Esophagus muscularis mucosa (tissue), 4 donors: ENCODE measurements at regions not wholly inside any gene's neighbourhood (a gene's known extent, or its start where the extent isn't known, plus 50 kb on each side); places are given as distances from the start of the nearest gene placed in this dataset.
A peak's percentile ranks its signal among the peaks of the same experiment; 100 is the strongest.

Source experiments
- DNase-seq: peaks from one replicate; pipeline ENCODE4 v3.0.0-alpha.2; 2017; ENCODE audit errors: extremely low spot score
- H3K27ac ChIP-seq, 4 donors: fragments of 200-600 bp; sonication (generic); replicated peaks in 1 of 4; 1 replicate in 3 of 4; 2 replicates in 1 of 4; pipeline ENCODE4 v1.5.1; 2016 to 2019; ENCODE audit warnings: mild to moderate bottlenecking in 1 of 4
- H3K27me3 ChIP-seq, 4 donors: fragments of 200-600 bp; sonication (generic); one replicate each; pipeline versions ENCODE4 v1.5.1 to v1.6.0; 2016 to 2019
- H3K36me3 ChIP-seq, 4 donors: fragments of 200-600 bp; sonication (generic); one replicate each; pipeline ENCODE4 v1.5.1; 2016 to 2019
- H3K4me1 ChIP-seq, 4 donors: fragments of 200-600 bp; sonication (generic); one replicate each; pipeline ENCODE4 v1.5.1; 2016 to 2019
- H3K4me3 ChIP-seq, 4 donors: fragments of 200-600 bp; sonication (generic); 1 replicate in 2 of 4; 2 replicates in 2 of 4; pipeline ENCODE4 v1.5.1; 2016 to 2019; ENCODE audit warnings: mild to moderate bottlenecking in 4 of 4, moderate library complexity in 1 of 4
- H3K9me3 ChIP-seq, 4 donors: fragments of 200-600 bp; sonication (generic); 1 replicate in 3 of 4; 2 replicates in 1 of 4; pipeline ENCODE4 v1.5.1; 2016 to 2019
- CTCF ChIP-seq, 3 experiments: fragments of 200-600 bp in 2 of 3; fragments of 450-650 bp in 1 of 3; sonication (generic) in 2 of 3; IDR thresholded peaks; one replicate each; pipeline ENCODE4 v1.5.1; 2017 to 2019; ENCODE audit warnings: antibody characterized with exemption in 3 of 3, mild to moderate bottlenecking in 2 of 3, moderate library complexity in 1 of 3
- EP300 ChIP-seq: sonication (generic); formaldehyde crosslinking; IDR thresholded peaks from one replicate; pipeline ENCODE4 v1.6.1; 2017; ENCODE audit warnings: antibody characterized with exemption
- POLR2A ChIP-seq: fragments of 450-650 bp; IDR thresholded peaks from one replicate; pipeline ENCODE4 v1.6.1; 2017; ENCODE audit warnings: antibody characterized with exemption, moderate library complexity, mild to moderate bottlenecking, low read depth
- POLR2AphosphoS5 ChIP-seq, 2 donors: sonication (generic); formaldehyde crosslinking; IDR thresholded peaks; one replicate each; pipeline ENCODE4 v1.6.1; 2017; ENCODE audit warnings: antibody characterized with exemption in 2 of 2
- WGBS: methylation state at CpG from one replicate; pipeline ENCODE4 v1.1.5; 2018; 5-methylcytosine and 5-hydroxymethylcytosine counted together
- intact Hi-C: fragments of 100-400 bp; cut with DNase I; formaldehyde crosslinking; loops from one replicate; pipeline ENCODE4 v1.15.1; 2023

DNA sequence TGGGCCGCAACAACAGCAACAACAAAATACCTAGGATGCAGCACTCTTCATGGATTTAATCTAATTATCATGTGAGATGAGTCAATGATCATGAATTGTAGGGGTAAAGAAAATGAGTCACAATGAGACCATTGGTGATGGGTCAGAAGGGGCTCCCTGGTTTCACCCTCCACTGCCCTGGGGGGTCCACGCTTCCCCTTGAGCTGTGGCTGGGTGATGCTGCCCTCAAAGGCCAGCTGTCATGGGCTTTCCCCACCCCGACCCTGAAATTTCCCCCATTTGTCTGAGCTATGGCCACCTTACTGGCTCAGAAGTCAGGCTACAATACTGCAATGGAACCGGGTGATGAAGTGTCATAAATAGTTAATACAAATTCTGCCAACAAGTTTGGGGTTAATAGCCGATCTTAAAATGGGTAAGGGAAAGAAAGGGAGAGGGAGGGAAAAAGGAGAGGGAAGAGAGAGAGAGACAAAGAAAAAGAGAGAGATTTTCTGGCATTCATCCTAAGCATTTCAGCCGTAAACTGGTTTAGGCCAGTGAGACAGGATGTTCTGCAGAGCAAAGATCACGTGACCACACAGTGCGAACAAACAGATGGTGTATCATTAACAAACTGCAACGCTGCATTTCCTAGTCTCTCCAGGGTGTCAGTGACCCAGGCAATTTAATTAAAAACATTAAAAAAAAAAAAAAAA is 143.4 kb upstream of the ERRFI1 start:
- no peaks in the 10 kb centered on the region for H3K36me3 ChIP-seq
- H3K9me3 ChIP-seq, result no peaks in the 10 kb centered on the region
- 27% methylated on average over 9 of the region's 9 CpGs for WGBS
- no peak for DNase-seq
- H3K27ac ChIP-seq, result peak overlapping the region; percentile 75 to 84 (median 82)
- H3K4me3 ChIP-seq, result no peak overlapping the region
- H3K4me1 ChIP-seq, result peaks cover 25 to 81% (median 69%) of the 10 kb centered on the region in 4 donors
- intact Hi-C loops, result no loop called here
- TF ChIP-seq EP300 (no peak), POLR2AphosphoS5 (IDR thresholded peaks at IDR 0.05) (peak; percentile 74 to 91), POLR2A (no peak)
- H3K27me3 ChIP-seq, result no peaks in the 10 kb centered on the region

- Histone ChIP-seq H3K36me3 (no peaks in the 10 kb centered on the region), H3K27me3 (no peaks in the 10 kb centered on the region), H3K9me3 (no peaks in the 10 kb centered on the region), H3K4me1 (peaks cover 19 to 67% (median 55%) of the 10 kb centered on the region in 4 donors), H3K4me3 (no peak overlapping the region), H3K27ac (peak overlapping the region in 3 of 4 donors; percentile 46 to 84 (median 83))
- no peak for DNase-seq
- WGBS, result 89% methylated on average over 4 of the region's 4 CpGs
- intact Hi-C loops, result no loop called here
- TF ChIP-seq POLR2AphosphoS5 (IDR thresholded peaks at IDR 0.05), result no peak
- TF ChIP-seq POLR2A, result no peak
- TF ChIP-seq EP300, result no peak
- TF ChIP-seq CTCF (IDR thresholded peaks at IDR 0.05), result no peak
These were observed 141.8 kb upstream of the ERRFI1 start for GRCh38 chr1:8167936-8168335.

DNA sequence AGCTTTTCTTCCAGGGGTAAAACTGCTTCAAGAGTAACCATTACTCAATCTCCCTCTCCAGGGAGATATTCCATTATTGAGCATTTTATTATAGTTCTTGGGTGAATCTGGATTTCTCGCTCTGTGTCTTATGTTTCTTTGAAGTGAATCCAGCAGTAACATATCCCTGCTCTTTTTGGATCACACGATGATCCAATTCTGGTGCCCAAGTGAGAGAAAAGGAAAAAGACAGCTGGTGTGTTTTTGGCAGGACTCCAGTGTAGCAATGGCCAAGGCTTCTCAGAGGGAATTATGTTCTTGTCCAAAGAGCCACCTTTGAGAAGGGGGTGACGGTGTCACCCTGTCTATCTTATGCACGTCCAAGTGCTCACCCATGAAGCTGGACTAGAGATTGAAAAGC is 140.3 kb upstream of the ERRFI1 start:
- TF ChIP-seq POLR2AphosphoS5 (IDR thresholded peaks at IDR 0.05), result peak in 1 of 2 donors; percentile 29
- no peak for TF ChIP-seq POLR2A
- Histone ChIP-seq H3K4me1 (peaks cover 19 to 61% (median 51%) of the 10 kb centered on the region in 4 donors), H3K27me3 (no peaks in the 10 kb centered on the region), H3K4me3 (no peak overlapping the region), H3K9me3 (no peaks in the 10 kb centered on the region), H3K36me3 (no peaks in the 10 kb centered on the region), H3K27ac (peak overlapping the region; percentile 66 to 84 (median 77))
- DNase-seq, result no peak
- intact Hi-C loops, result no loop called here
- 42% methylated on average over 4 of the region's 4 CpGs for WGBS

GRCh38 chr1:8165595-8166360 is 139.7 kb upstream of the ERRFI1 start:
- Histone ChIP-seq H3K27ac (peak overlapping the region; percentile 66 to 84 (median 77)), H3K4me1 (peaks cover 19 to 61% (median 51%) of the 10 kb centered on the region in 4 donors), H3K36me3 (no peaks in the 10 kb centered on the region), H3K4me3 (no peak overlapping the region), H3K9me3 (no peaks in the 10 kb centered on the region), H3K27me3 (no peaks in the 10 kb centered on the region)
- TF ChIP-seq POLR2AphosphoS5 (IDR thresholded peaks at IDR 0.05) (no peak), CTCF (IDR thresholded peaks at IDR 0.05) (peak in 2 of 3 experiments; percentile 25 to 26), POLR2A (no peak)
- intact Hi-C loops, result no loop called here
- no peak for DNase-seq
- WGBS, result 97% methylated on average over 11 of the region's 14 CpGs

GRCh38 chr1:8164670-8165069 is 138.6 kb upstream of the ERRFI1 start:
- H3K27me3 ChIP-seq, result no peaks in the 10 kb centered on the region
- H3K36me3 ChIP-seq, result no peaks in the 10 kb centered on the region
- H3K4me3 ChIP-seq, result no peak overlapping the region
- intact Hi-C loops, result no loop called here
- no peaks in the 10 kb centered on the region for H3K9me3 ChIP-seq
- H3K4me1 ChIP-seq, result peaks cover 11 to 50% (median 42%) of the 10 kb centered on the region in 4 donors
- DNase-seq, result no peak
- 86% methylated on average over 10 of the region's 10 CpGs for WGBS
- TF ChIP-seq EP300, result no peak
- no peak for TF ChIP-seq CTCF (IDR thresholded peaks at IDR 0.05)
- TF ChIP-seq POLR2A, result no peak
- no peak for TF ChIP-seq POLR2AphosphoS5 (IDR thresholded peaks at IDR 0.05)
- H3K27ac ChIP-seq, result peak overlapping the region in 1 of 4 donors; percentile 83
